Limb (tissue), 2 donors: ENCODE measurements at regions not wholly inside any gene's neighbourhood (a gene's known extent, or its start where the extent isn't known, plus 50 kb on each side); places are given as distances from the start of the nearest gene placed in this dataset.

Source experiments
- DNase-seq, 2 donors: peaks; one replicate each; pipeline ENCODE4 v3.0.0-alpha.2; 2016; ENCODE audit errors: extremely low spot score in 2 of 2

DNA sequence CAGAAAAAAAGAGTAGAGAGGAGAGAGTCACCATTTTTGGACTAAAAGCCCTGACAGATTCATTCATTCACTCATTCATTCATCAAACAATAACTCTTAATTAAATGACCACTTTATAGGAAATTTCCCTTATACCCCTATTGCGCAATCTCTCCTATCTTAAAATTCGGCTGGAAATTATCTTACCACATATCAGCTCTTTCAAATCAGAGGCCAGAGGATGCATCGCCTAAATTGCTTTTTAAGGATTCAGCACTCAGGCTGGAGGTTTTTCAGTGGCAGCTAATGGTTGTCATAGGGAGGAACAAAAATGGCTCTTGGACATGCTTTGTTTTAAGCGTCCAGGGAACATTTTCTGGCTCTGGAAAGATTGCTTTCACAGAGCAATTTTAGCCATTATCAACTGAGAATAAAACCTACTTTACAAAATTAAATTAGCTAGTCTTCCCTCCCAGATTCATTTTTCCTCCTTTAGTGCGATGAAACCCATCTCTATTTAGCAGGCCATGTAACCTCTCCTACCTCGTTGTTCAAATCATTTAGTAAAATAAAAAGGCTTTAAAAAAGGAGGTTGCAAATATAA lies 115.2 kb downstream of the OLFM4 start:
- no peak for DNase-seq

DNA sequence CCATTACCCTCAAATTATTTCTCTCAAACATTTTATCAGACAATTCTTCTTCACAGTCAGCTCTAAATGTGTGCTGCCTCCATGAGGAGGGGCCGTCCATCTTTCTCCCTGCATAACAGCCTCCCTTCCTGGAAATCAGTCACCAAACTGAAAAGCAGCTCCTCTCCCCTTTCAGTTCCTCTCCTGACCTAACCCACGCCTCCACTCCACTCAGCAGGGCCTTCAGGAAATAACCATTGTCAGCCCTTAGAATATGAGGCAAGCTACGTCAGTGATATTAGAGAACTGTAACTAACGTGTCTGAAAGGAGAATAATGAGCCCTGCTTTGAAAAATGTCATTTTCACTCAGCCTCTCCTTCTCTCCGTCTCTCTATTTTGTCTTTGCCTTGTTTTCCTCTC lies 116.2 kb downstream of the OLFM4 start:
- no peak for DNase-seq

DNA sequence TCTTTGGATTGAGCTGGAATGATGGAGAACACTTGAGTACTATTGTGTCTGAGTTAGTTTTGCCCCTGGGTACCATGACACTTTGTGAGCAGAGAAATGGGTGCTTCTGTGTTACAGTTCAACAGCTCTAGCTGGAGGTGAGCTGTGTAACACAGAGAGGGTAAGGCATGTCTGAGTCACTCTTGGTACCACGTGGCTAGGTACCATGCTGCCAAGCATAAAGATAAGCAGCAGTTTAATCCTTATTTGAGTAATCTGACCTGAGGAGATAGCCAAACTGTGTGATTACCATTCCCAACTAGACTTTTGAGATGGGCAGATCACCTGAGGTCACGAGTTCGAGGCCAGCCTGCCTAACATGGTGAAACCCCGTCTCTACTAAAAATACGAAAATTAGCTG lies 122.0 kb downstream of the OLFM4 start:
- no peak for DNase-seq

DNA sequence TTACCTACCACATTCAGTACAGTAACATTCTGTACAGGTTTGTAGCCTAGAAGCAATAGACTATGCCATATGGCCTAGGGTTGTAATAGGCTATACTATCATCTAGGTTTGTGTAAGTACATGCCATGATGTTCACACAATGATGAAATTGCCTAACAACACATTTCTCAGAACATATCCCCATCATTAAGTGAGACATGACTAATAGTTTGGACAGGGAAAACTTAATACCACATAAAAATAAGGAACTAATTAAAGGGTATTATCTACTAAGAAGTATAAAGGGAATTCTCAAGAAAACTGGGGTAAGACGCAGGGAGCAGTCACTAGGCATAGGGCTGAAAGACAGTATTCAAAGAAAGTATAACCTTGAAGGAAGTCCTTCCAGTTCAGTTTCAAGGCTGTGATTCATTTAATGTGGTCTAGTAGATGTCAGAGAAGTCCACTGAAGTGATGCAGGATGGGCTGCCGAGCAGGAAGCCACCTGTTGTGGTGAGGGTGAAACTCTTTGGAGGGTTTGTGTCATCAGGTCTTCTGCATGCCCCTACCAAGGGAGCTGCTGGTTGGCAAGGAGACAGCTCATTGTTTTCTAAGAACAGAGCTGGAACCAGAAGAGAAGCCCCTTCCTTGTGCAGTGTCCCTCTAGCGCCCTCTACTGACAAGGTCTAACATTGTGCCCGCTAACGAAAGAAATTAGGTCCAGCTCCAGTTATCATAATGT lies 122.9 kb downstream of the OLFM4 start:
- peak; percentile 60 to 70 for DNase-seq

DNA sequence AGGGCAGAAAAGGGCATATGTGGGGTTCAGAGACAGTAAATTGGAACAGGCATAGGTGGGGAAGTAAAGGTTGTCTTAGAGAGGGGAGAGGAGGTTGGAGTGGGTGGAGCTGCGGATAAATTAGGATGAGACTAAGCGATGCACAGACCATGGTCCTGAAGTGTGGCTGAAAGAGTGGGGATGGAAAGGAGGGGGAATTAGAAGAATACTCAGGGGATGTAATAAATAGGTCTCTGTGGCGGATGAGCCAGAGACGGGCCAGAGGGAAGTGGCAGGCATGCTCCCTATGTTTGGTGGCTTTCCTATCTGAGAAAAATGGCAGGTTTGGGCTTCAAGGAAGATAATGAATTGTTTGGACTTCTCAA lies 123.4 kb downstream of the OLFM4 start:
- DNase-seq: no peak

DNA sequence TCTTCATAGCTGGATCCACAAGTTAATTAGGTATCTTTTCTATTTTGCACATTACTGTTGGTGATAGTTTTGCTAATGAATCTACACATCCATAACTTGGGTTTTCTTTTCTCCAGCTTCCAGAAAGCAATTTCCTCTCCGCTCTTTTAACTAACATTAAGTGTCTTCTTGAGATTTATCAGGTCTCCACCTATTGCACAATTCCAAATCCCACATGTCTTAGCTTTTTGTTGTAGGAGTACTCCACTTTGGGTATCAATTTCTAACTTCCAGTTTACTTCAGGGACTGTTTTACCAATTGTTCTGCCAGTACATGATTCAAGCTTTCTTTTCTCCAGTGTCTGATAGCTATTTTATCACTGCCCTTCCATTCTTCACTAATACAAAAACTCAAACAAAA lies 129.6 kb downstream of the OLFM4 start:
- DNase-seq: no peak

DNA sequence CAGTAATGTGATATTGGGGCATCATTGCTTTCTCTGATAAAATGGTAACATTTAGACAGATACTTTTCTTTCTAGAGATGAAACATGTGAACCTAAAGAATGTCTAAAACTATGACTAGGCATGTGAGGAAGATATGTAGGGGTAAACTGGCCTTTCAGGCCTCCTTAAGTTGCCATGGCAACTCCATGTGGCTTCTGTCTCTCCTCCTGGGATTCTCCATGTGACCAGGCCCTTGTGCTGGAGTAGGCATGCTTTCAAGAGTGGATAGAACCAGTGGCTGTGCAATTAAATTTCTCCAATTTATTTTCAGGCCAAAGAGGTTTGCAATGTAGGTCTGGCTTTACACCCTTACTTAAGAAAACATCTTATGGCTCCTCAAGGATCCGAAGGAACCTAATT lies 130.8 kb downstream of the OLFM4 start:
- DNase-seq: no peak

DNA sequence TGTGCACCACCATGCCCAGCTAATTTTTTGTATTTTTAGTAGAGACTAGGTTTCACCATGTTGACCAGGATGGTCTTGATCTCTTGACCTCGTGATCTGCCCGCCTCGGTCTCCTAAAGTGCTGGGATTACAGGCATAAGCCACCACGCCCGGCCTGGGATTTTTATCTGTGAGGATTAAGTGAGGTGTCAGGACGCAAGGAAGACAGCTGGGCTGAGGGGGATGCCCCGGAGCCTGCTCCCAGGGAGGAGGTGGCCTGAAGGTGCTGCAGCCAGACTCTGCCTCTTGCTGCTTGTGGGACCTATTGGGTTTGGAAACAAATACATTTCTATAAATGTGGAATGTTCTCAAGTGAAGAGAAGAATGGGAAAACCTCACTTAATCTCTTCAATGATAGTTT lies 131.6 kb downstream of the OLFM4 start:
- no peak for DNase-seq

DNA sequence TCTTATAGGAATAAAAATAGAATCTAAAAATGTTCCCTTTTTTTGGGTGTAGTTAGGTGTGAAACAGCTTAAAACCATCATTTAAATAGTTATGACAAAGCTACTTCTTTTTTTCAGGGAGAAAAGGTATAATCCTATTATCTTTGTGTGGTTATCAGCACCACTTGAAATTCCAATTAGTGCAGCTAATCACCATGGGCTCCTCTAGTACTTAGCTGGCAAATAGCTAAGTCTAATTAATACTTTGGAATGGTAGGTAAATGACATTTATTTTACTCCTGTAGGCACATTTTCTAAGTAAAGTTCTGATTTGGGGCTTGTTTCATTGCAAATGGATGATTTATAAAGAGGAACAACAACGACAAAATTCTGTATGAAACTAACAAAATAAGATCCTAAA lies 132.6 kb downstream of the OLFM4 start:
- no peak for DNase-seq

DNA sequence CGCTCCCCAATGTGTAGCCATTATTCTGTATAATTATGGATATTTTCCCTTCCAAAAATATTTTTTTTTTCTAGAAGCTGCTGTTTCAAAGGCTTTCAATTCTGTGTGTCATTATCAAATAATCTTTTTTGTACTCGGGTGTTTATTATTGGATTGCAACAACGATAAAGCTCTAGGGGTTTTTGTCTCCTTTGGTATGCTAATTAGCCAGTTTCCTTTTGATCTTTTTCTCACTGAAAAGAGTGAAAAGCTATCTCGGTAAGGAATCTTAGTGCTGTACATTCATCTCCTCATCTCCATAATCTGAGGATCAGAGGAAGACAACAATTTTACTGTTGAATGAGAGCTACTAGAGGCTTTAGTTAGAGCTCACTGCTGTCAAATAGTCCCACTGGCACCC lies 136.6 kb downstream of the OLFM4 start:
- DNase-seq: no peak

DNA sequence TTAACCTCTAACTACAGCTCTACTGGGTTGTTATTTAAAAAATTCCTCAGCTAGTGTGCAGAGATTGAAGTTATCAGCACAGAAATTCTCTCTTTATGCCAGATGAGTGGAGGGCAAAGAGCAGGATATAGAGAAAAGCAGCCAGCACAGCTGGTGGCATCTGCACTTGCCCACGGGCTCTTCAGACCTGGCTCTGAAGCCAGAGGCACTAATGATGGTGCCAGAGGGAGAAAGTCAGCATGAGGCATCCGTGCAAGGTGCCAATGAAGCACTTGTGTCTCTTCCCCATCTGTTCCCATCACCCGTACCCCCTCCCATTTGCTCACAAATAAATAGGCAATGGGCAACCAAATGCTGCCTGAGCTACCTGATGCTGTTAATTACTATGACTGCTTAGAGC lies 138.9 kb downstream of the OLFM4 start:
- no peak for DNase-seq

DNA sequence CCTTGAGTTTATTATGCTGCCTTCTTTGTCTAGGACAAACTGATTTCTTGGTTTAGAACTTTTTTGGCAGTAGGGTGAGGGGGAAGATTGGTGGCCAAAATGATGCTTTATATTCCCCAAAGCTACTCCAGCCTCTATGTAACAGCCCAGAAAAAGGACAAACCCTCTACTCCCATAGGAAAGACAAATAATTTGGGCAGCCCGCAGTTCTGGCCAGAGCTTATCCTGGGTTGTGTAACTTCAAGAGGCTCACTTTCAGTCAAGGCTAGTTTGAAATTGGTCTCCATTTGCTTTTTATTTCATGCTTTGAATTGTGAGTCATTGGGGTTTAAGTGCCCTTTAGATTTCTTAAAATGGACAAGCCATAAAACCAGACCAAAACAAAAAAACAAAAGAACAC lies 142.3 kb downstream of the OLFM4 start:
- DNase-seq: no peak

DNA sequence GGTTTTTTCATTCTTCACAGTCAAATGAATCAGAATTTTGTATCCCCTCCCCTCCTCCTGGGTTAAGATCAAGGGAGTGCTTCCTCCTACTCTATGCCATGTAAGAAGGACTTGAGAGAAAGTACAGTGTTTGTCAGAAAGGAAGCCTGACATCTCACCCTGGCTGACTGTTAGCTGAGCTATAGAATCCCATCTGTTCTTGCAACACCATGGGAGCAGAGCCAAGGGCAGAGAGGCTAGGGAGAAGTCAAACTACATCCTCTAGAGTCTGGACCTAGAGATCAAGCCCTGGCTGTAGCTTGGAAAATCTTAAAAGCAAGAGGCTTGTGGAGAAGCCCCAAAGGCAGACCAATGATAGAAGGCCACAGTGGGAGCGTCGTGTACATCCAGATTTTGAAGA lies 145.9 kb downstream of the OLFM4 start:
- DNase-seq: no peak

DNA sequence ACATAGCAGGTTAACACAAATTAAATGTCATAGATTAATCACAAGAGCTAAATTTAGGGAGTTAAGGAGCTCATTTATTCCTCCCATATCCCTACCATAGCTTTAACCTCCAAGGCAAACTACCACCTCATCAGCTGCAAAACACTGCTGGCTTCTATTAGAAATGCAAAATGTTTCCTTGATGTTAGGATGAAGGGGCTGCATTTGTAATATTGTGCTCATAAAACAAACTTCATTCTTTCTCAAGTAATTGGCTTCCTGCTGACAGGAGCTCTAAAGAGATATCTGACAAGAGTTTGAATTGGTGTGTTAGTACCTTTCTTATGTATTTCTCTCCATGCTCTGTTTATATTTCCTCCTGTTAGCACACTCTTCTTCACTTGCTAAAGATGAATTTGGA lies 152.1 kb downstream of the OLFM4 start:
- no peak for DNase-seq

DNA sequence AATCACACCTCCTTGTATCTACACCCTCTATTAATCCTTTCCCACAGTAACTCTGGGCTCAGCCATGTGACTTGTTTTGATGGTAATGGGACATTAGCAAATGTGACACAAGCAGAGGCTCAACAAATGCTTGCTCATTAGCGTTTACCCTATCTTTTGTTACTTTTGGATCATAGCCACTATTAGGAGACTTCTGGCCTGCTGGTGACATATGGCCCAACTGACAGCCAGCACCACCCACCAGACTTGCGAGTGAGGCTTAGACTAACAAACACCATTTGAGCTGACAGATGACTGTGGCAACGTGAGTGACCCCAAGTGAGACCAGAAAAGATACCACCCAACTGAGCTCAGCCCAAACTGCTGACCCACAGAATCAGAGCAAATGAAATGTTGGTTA lies 154.1 kb downstream of the OLFM4 start:
- no peak for DNase-seq

DNA sequence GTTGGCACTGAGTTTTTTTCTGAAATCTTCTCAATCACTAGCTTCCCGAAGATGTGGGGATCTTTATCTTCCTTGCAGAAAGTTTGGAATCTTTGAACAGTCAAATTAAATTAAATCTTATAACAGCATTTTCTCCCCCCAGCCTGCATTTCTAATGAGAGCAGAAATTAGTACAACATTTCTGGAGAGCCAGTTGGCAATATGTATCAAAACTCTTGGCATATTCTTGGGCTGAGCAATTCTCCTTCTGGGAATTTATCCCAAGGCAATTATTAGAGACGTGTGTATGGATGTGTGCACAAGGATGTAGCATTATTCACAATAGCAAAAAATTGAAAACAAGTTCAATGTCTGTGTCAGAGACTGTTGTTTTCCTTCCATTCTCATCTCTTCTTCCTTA lies 159.5 kb downstream of the OLFM4 start:
- no peak for DNase-seq

DNA sequence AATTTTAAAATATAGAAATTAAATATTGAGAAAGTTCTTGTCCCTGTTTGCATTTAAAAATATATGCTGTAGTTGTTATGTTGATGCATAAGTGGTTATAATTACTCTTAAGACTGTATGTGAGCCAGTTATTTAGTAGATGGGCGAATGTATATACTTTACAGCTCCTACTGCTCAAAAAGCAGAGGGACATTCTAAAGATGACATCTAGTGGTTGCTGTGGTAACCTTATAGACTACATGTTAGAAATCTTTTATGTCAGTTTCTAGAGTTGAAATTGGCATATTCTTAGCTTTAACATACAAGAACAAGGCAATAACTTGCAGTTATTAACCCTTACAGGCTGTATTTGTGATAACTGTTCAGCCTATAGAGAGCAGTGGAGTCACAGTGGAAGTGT lies 160.5 kb downstream of the OLFM4 start:
- peak in 1 of 2 donors; percentile 53 for DNase-seq

DNA sequence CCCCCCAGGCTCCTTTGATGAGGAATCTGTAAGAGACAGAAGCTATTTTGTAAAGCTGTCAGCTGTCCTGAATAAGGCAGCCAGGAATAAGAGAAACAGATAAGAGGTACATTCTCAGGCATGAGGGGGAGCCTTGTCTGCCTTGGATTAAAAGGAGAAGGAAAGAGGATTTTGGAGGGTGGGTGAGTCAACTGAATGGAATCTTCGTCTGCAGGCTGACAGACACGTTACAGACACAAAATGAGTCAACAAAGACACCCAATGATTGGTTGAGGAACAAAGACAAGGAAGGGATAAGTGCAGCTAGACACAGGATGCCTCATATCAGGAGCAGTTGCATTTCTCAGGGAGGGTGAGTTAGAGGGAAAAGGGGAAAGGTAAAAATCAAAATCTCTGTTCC lies 162.5 kb downstream of the OLFM4 start:
- DNase-seq: no peak

DNA sequence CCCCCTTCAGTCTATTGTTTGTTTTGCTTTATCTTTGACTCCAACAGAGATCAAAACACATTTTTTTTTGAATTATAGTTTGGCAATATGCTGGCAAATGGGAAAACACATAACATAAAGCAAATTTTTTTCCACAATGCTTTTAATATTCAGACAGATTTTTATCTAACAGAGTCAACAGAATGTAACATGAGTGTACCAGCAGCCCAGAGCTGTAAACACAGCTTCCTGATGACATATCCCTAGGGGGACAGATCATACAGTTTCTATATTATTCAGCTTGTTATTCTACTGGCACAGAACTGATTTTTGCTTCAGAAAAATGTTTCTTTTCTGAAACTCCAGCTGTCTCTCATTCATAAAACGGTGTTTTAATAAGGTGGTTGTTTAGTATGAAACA lies 168.8 kb downstream of the OLFM4 start:
- no peak for DNase-seq

DNA sequence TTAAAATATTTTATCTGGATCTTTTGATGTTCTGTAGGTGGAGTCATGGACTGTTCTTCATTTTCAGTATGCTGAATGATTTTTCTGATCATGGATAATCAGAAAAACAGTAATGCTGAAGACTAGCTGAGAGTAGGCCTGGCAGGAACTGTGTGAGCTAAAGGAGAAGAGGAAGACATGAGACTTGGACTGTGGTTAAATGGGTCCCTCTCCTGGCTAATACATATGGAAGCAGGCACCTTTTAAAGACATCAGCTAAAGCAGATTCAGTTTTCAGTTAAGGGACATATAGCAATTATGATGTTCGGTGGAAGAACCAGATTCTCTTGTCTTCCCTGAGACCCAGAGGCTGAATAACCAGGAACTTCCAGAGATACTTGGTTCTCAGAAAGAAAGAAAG lies 169.4 kb downstream of the OLFM4 start:
- DNase-seq: peak in 1 of 2 donors; percentile 27

DNA sequence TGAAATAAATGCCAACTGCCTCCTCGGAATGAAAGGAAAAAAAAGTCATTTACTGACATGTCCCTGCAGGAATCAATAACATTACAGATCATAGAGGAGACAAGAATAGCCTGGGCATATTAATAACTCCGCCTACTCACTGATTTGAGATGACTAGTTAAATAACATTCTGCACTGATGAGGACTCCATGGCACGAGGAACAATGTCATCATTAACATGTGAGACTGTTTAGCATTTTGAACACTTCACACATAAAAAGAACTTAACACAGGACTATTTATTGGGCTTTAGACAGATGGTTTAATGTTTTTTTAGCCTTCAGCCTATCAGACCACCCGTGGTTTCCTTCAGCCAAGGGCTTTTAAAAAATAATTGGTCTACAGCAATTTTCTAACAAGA lies 170.1 kb downstream of the OLFM4 start:
- DNase-seq: no peak

DNA sequence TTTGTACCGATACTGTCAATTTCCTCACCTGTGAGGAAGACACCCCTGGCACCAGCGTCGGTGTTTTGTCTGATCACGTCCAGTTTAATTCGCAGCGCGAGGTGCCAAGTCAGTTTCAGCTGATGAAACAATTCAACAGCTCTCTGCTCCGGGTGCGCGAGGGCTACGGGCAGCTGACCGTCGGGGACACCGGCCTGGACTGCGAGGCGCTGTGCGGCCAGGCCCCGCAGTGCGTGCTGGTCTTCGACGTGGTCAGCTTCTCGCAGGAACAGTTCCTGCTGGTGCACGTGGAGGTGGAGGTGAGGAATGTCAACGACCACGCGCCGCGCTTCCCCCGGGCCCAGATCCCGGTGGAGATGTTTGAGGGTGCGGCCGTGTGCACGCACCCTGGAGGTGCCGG lies 171.5 kb downstream of the OLFM4 start:
- no peak for DNase-seq

DNA sequence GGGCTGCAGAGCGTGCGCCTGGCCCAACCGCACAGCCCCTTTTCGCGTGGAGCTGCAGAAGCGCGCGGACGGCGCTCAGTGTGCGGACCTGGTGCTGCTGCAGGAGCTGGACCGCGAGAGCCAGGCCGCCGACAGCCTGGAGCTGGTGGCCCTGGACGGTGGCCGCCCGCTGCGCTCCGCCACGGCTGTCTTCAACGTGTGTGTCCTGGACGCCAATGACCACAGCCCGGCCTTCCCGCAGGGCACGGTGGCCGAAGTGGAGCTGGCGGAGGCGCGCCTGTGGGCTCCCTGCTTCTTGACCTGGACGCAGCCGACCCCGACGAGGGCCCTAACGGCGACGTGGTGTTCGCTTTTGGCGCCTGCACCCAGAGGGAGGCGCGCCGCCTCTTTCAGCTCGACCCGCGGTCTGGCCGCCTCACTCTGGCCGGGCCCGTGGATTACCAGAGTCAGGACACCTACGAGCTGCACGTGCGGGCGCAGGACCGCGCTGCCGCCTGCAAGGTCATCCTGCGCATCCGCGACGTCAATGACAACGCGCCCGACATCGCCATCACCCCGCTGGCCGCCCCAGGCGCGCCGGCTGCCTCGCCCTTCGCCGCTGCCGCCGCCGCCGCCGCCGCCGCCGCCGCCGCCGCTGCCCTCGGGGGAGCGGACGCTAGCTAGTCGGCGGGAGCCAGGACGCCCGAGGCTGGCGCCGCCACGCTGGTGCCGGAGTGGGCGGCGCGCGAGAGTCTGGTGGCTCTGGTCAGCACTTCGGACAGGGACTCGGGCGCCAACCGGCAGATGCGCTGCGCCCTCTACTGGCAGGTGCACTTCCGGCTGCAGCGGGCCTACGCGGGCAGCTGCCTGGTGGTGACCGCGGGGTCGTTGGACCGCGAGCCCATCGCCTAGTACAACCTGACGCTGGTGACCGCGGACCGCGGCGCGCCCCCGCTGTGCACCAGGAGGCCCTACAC lies 172.2 kb downstream of the OLFM4 start:
- peak; percentile 66 to 83 for DNase-seq
